Small intestine (tissue), 7 donors: ENCODE measurements at regions not wholly inside any gene's neighbourhood (a gene's known extent, or its start where the extent isn't known, plus 50 kb on each side); places are given as distances from the start of the nearest gene placed in this dataset.
"Not testable (repeated sequence)": the region's sequence is repeated elsewhere in the genome, so short reads cannot be mapped to it uniquely, and the experiment has no call there.

ENCODE experiments used
- DNase-seq, 2 donors: peaks; one replicate each; pipeline versions ENCODE4 v3.0.0 to v3.0.0-alpha.2; 2013
- FAIRE-seq: peaks from 2 replicates; lab custom pipeline; 2012; peaks lifted over from hg19 to GRCh38; lab: Jason Lieb, UNC
- H3K27ac ChIP-seq, 3 donors: one replicate each; pipeline ENCODE4 v1.5.1; 2013; ENCODE audit warnings: low read length in 2 of 3, mild to moderate bottlenecking in 2 of 3, control low read depth in 1 of 3, inconsistent platforms in 1 of 3, low read depth in 1 of 3, moderate library complexity in 1 of 3
- H3K27me3 ChIP-seq, 3 donors: one replicate each; pipeline ENCODE4 v1.6.1; 2013; ENCODE audit warnings: low read length in 3 of 3, inconsistent platforms in 1 of 3; ENCODE audit not compliant: control insufficient read depth in 3 of 3, insufficient read depth in 3 of 3
- H3K36me3 ChIP-seq, 3 donors: one replicate each; pipeline ENCODE4 v1.6.1; 2013; ENCODE audit warnings: low read length in 3 of 3, inconsistent platforms in 1 of 3, low read depth in 1 of 3, mild to moderate bottlenecking in 1 of 3, moderate library complexity in 1 of 3; ENCODE audit not compliant: control insufficient read depth in 3 of 3, insufficient read depth in 2 of 3
- H3K4me1 ChIP-seq, 3 donors: one replicate each; pipeline ENCODE4 v1.6.1; 2013; ENCODE audit warnings: low read length in 2 of 3, inconsistent platforms in 1 of 3, low read depth in 1 of 3, mild to moderate bottlenecking in 1 of 3, moderate library complexity in 1 of 3; ENCODE audit not compliant: control insufficient read depth in 3 of 3, insufficient read depth in 2 of 3
- H3K4me3 ChIP-seq, 3 donors: one replicate each; pipeline ENCODE4 v1.5.1; 2013; ENCODE audit warnings: low read length in 3 of 3, control low read depth in 1 of 3, inconsistent platforms in 1 of 3, low read depth in 1 of 3, mild to moderate bottlenecking in 1 of 3, moderate library complexity in 1 of 3
- H3K9me3 ChIP-seq, 2 donors: one replicate each; pipeline ENCODE4 v1.6.1; 2013; ENCODE audit warnings: low read depth in 1 of 2, low read length in 1 of 2; ENCODE audit not compliant: control insufficient read depth in 2 of 2, insufficient read depth in 1 of 2
- WGBS, 3 donors: extraction: QIAGEN DNeasy Blood & Tissue Kit; methylation state at CpG; one replicate each; pipeline ENCODE4 v1.1.7; 2013; 5-methylcytosine and 5-hydroxymethylcytosine counted together
- donor health status: healthy with polysubstance abuse.
- donor health status: control.
- donor health status: control.
- donor health status: Bipolar disorder and iron deficiency.
- donor health status: healthy.

DNA sequence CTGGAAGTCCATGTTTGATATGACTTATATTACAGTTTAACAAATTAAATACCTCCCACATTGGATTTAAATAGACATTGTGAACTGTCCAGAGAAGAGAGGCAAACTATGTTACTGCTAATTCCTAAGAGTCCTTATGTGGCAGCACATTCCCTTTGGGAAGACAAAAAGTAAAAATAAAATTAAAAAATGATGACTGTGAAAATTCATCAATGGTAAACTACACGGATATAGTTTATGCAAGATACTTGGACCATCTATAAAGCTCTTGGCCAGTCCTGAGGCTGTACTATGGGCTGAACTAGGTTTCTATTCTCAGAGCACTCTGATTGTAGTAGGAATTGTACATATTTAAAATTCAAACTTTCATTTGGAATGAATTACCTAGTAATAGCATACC lies 206.4 kb downstream of the LRRK2 start:
- H3K4me1 ChIP-seq: no peaks in the 10 kb centered on the region
- H3K27me3 ChIP-seq: no peaks in the 10 kb centered on the region
- no peaks in the 10 kb centered on the region for H3K36me3 ChIP-seq
- FAIRE-seq (no peak), DNase-seq (no peak)
- H3K27ac ChIP-seq: no peak overlapping the region
- WGBS, 3 donors: 75 to 89% (median 82%) methylated on average over 1 of the region's 1 CpG
- no peaks in the 10 kb centered on the region for H3K9me3 ChIP-seq
- H3K4me3 ChIP-seq: no peak overlapping the region

DNA sequence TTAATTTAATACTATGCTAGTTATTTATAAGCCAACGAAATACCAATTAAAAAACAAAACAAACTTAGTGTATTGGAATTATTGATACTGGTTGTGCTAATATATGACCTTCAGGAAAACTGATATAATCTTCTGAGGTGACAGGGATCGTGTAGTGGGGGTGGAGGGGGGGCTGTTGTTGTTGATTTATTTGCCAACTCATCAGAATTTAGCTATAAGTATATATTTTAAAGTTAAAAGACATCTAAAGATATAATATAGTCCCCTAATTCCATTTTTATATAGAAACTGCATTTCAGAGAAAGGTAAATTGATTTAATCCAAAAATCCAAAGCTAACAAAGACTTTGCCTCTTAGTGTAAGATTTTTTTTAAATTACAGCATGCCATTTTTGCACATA lies 210.5 kb downstream of the LRRK2 start:
- FAIRE-seq: no peak
- H3K4me3 ChIP-seq: no peak overlapping the region

DNA sequence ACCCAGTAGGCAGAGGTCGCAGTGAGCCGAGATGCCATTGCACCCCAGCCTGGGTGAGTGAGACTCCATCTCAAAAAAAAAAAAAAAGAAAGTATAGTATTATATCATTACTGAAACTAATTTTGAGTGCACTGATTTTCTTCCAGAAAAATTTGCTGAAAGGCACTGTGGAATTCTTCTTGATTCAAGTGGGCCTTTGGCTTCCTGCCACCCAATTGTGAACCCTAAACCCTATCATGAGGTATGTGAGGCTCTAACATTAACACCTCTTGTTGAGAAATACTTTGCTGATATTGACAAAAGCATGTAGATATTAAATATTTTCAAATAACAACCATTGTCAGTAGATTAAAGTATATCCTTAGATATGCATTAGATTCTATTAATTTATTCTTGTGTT lies 211.2 kb downstream of the LRRK2 start:
- Histone ChIP-seq H3K27me3 (no peaks in the 10 kb centered on the region), H3K4me3 (no peak overlapping the region), H3K4me1 (no peaks in the 10 kb centered on the region), H3K27ac (no peak overlapping the region), H3K36me3 (no peaks in the 10 kb centered on the region), H3K9me3 (no peaks in the 10 kb centered on the region)
- FAIRE-seq (no peak), DNase-seq (no peak)
- WGBS, 3 donors: 89 to 96% (median 94%) methylated on average over 2 of the region's 2 CpGs

More for the DNA sequence above, 210.5 kb downstream of the LRRK2 start:
- Histone ChIP-seq H3K27me3 (no peaks in the 10 kb centered on the region), H3K27ac (no peak overlapping the region), H3K36me3 (no peaks in the 10 kb centered on the region), H3K4me1 (no peaks in the 10 kb centered on the region), H3K9me3 (no peaks in the 10 kb centered on the region)
- 32 to 50% (median 43%) methylated on average over 2 of the region's 2 CpGs for WGBS, 3 donors
- DNase-seq: no peak

DNA sequence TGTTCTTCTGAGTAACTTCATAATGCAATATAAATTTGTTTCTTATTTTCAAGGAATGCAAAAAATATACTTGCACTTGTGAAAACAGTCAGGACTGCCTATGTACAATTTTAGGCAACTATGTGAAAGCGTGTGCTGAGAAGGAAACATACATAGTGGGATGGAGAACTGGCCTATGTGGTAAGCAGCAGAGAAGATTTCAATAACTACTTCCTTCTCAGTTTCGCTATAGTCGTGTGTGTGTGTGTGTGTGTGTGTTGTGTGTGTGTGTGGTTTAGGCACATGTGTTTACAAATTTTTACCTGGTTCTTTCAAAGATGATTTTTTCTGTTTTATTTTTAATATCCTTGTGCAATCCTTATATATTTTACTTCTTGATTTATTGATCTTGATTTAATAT lies 211.8 kb downstream of the LRRK2 start:
- Histone ChIP-seq H3K27me3 (no peaks in the 10 kb centered on the region), H3K36me3 (no peaks in the 10 kb centered on the region), H3K4me1 (no peaks in the 10 kb centered on the region), H3K4me3 (no peak overlapping the region), H3K9me3 (no peaks in the 10 kb centered on the region), H3K27ac (no peak overlapping the region)
- no peak for DNase-seq
- 71 to 87% (median 78%) methylated on average over 3 of the region's 3 CpGs for WGBS, 3 donors
- no peak for FAIRE-seq

DNA sequence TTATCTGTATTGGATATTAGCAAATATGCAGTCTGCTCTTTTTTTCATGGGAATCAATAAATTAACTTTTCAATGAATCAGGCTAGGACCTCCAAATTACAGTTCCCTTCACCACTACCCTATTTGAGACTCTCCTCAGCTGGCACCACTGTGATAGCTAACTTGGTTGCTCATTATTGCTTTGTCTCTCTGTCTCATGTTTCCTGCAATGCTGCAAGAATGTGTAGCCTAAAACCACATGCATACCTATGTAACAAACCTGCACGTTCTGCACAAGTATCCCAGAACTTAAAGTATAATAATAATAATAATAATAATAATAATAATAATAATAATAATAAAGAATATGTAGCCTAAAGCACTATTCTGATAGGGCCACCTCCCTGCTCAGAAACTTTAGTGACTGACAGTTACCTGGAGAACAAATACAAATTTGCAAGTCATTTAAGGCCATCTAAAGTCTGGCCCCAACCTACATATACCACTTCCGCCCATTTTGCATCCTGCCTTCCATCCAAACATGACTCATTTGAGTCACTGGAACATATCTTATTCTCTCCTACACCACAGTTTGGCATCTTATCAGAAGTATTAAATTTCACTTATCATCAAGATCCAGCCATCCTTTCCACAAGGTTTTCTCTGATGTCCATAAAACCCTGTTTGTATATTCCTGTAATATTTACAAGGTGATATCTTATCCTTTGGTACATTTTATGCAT lies 215.1 kb downstream of the LRRK2 start:
- no peak for FAIRE-seq
- no peak for DNase-seq
- Histone ChIP-seq H3K4me1 (no peaks in the 10 kb centered on the region), H3K9me3 (no peaks in the 10 kb centered on the region), H3K27ac (no peak overlapping the region), H3K27me3 (no peaks in the 10 kb centered on the region), H3K4me3 (no peak overlapping the region), H3K36me3 (no peaks in the 10 kb centered on the region)
- 68 to 79% (median 70%) methylated on average over 2 of the region's 2 CpGs for WGBS, 3 donors

DNA sequence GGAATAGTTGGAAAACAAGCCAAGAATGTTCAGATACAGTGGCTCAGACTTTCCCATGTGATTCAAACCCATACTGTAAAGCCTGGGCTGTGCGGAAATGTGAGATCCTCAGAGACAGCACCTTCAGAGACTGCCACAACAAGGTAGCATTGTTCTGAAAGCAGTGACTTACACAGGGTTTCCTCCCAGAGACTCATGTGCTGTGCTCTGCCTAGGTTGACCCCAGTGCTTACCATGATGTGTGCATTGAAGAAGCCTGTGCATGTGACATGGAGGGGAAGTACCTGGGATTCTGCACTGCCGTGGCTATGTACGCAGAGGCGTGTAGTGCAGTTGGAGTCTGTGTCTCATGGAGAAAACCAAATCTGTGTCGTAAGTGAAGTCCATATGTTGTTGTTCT lies 219.4 kb downstream of the LRRK2 start:
- H3K27ac ChIP-seq: no peak overlapping the region
- DNase-seq (no peak), FAIRE-seq (no peak)
- no peaks in the 10 kb centered on the region for H3K9me3 ChIP-seq
- no peaks in the 10 kb centered on the region for H3K36me3 ChIP-seq
- WGBS, 3 donors: 65 to 80% (median 74%) methylated on average over 5 of the region's 5 CpGs
- no peaks in the 10 kb centered on the region for H3K27me3 ChIP-seq
- H3K4me3 ChIP-seq: no peak overlapping the region
- no peaks in the 10 kb centered on the region for H3K4me1 ChIP-seq

DNA sequence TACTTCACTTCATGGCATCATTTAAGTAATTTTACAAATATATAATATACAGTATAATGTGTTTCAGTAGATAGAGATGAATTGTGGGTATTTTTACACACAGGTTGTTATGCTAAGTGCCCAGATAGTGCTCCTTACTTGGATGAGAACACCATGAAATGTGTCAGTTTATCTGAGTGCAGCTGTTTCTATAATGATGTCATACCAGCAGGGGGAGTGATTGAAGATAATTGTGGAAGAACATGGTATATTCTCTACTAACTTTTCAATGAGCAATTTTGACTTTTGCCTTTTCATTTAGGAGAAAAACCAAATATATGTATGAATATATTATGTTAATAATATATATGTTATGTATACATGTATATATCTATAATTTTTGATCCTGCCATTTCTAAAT lies 221.6 kb downstream of the LRRK2 start:
- no peaks in the 10 kb centered on the region for H3K36me3 ChIP-seq
- no peak for DNase-seq

DNA sequence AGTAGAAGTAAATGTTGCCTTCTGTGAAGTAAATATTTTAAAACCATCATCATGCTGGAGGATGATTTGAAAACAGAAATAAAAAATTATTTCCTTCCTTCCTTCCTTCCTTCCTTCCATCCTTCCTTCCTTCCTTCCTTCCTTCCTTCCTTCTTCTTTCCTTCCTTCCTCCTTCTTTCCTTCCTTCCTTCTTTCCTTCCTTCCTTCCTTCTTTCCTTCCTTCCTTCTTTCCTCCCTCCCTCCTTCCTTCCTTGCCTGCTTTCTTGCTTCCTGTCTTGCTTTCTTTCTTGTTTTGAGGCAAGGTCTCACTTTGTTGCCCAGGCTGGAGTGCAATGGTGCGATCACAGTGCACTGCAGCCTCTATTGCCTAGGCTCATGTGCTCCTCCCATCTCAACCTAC lies 223.7 kb downstream of the LRRK2 start:
- 86 to 97% (median 89%) methylated on average over 1 of the region's 1 CpG for WGBS, 3 donors

More for the DNA sequence above, 221.6 kb downstream of the LRRK2 start:
- H3K9me3 ChIP-seq: no peaks in the 10 kb centered on the region
- H3K27me3 ChIP-seq: no peaks in the 10 kb centered on the region
- FAIRE-seq: no peak
- H3K4me3 ChIP-seq: no peak overlapping the region
- no peak overlapping the region for H3K27ac ChIP-seq
- no peaks in the 10 kb centered on the region for H3K4me1 ChIP-seq

DNA sequence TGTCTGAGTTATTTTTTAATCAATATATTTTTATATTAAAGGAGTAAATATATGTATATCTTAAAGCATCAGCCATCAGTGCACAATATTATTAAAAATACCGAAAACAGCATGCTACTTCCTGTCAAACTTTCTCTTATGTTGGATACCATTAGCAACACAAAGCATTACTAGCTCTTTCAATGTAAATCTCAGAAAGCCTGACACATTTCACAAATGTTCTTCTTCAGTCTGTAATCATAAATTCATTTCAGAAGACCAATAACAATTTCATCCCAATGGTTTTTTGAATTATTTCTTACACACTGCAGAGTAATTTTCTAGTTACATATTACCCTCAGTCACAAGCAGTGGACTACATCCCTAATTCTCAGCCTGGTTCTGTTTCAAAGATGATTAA lies 226.9 kb downstream of the LRRK2 start:
- no peak for FAIRE-seq
- H3K27ac ChIP-seq: no peak overlapping the region
- no peaks in the 10 kb centered on the region for H3K27me3 ChIP-seq
- DNase-seq: no peak
- H3K4me3 ChIP-seq: no peak overlapping the region
- no peaks in the 10 kb centered on the region for H3K36me3 ChIP-seq
- WGBS, 3 donors: 86 to 94% (median 89%) methylated on average over 1 of the region's 1 CpG
- no peaks in the 10 kb centered on the region for H3K4me1 ChIP-seq
- H3K9me3 ChIP-seq: no peaks in the 10 kb centered on the region

More for the DNA sequence above, 223.7 kb downstream of the LRRK2 start:
- not testable (repeated sequence) for H3K27me3 ChIP-seq, H3K9me3 ChIP-seq, H3K4me1 ChIP-seq, DNase-seq, H3K36me3 ChIP-seq, FAIRE-seq, H3K27ac ChIP-seq, H3K4me3 ChIP-seq
